GM12878 (cell line): ENCODE measurements at regions not wholly inside any gene's neighbourhood (a gene's known extent, or its start where the extent isn't known, plus 50 kb on each side); places are given as distances from the start of the nearest gene placed in this dataset.

Experiments
- HDAC6 ChIP-seq: fragments of 200-600 bp; sonication (generic); IDR thresholded peaks from one replicate; pipeline ENCODE4 v1.8.0; 2017; ENCODE audit warnings: antibody characterized with exemption; ENCODE audit not compliant: unreplicated experiment
- MXI1 ChIP-seq: fragments of 150-350 bp; IDR thresholded peaks from 2 replicates; pipeline ENCODE4 v1.6.1; 2011; ENCODE audit warnings: low read depth, mild to moderate bottlenecking, inconsistent platforms, low read length, improper control_type of control experiment
- POLR2A ChIP-seq: IDR thresholded peaks from 2 replicates; pipeline ENCODE4 v1.6.1; 2011; ENCODE audit warnings: low read depth, mild to moderate bottlenecking, low read length
- ZNF24 ChIP-seq: fragments of 450-650 bp; IDR thresholded peaks from 2 replicates; pipeline ENCODE4 v1.6.1; 2017; ENCODE audit warnings: antibody characterized with exemption, mild to moderate bottlenecking

GRCh38 chr6:44642870-44643522 is 255.5 kb downstream of the CDC5L start:
- TF ChIP-seq HDAC6 (no peak), ZNF24 (no peak), MXI1 (no peak), POLR2A (no peak)
